ENCODE measurements at regions not wholly inside any gene's neighbourhood (a gene's known extent, or its start where the extent isn't known, plus 50 kb on each side); places are given as distances from the start of the nearest gene placed in this dataset.
A peak's percentile ranks its signal among the peaks of the same experiment; 100 is the strongest.

- H3K27me3 ChIP-seq (ENCODE audit: insufficient read depth, low read length) = no peaks in the 10 kb centered on the region
- no peaks in the 10 kb centered on the region for H3K23me2 ChIP-seq (ENCODE audit: insufficient read length, low read depth, low read length, poor library complexity, severe bottlenecking)
- H3K9me3 ChIP-seq (ENCODE audit: control insufficient read depth, low read depth, low read length) = peaks cover 26% of the 10 kb centered on the region
- no peak overlapping the region for H3K18ac ChIP-seq (ENCODE audit: insufficient read length, low read depth, low read length)
- Mint-ChIP-seq H3K27ac (peak overlapping the region in 1 of 3 experiments; percentile 79; a peak in 1 of 7 replicates), H3K36me3 (ENCODE audit: insufficient read depth in 1 of 3, low read depth in 3 of 3) (no peaks in the 10 kb centered on the region), H3K4me1 (peaks cover 27 to 28% of the 10 kb centered on the region in 2 experiments), H3K27me3 (ENCODE audit: low read depth) (peaks cover 4% of the 10 kb centered on the region), H3K4me3 (no peak overlapping the region), H3K9me3 (peaks cover 57 to 59% of the 10 kb centered on the region in 2 experiments)
- no CpG with 5 or more reads among the region's 2 CpGs for WGBS (ENCODE audit: extremely low coverage, insufficient read length, low lambda C conversion rate)
- no peak overlapping the region for H3K4ac ChIP-seq (ENCODE audit: low read depth, low read length)
- H3K79me1 ChIP-seq (ENCODE audit: insufficient read depth, low read depth, low read length, poor library complexity, severe bottlenecking) = no peaks in the 10 kb centered on the region
- peak; percentile 41 for DNase-seq
- no peak overlapping the region for H4K8ac ChIP-seq (replicated peaks; ENCODE audit: insufficient read length, low read depth, low read length)
- H3K79me2 ChIP-seq (ENCODE audit: insufficient read depth, low read length) = no peaks in the 10 kb centered on the region
- no peak overlapping the region for H2AK5ac ChIP-seq (ENCODE audit: insufficient read length, low read length)
- H4K91ac ChIP-seq (ENCODE audit: insufficient read length, low read depth, low read length) = no peak overlapping the region
- no peak overlapping the region for H4K5ac ChIP-seq (ENCODE audit: insufficient read length, low read depth, low read length)
- no peak overlapping the region for H3K9ac ChIP-seq (ENCODE audit: extremely low read depth, insufficient read length, low read length)
- no peak overlapping the region for H2BK12ac ChIP-seq (ENCODE audit: insufficient read length, low read depth, low read length)
- no peak overlapping the region for H2BK5ac ChIP-seq (ENCODE audit: insufficient read length, low read length)
- no peak overlapping the region for H3K4me2 ChIP-seq (ENCODE audit: insufficient read depth, insufficient read length, low read length)
- no peak overlapping the region for H3T11ph ChIP-seq (ENCODE audit: low read length)
- H3K14ac ChIP-seq (ENCODE audit: insufficient read depth, low read length) = no peak overlapping the region
- no peak overlapping the region for H2BK120ac ChIP-seq (ENCODE audit: low read depth, low read length, poor library complexity, severe bottlenecking)
- H3K23ac ChIP-seq (ENCODE audit: insufficient read length, low read depth, low read length) = no peak overlapping the region
- no peaks in the 10 kb centered on the region for H4K20me1 ChIP-seq (ENCODE audit: control insufficient read depth, insufficient read depth, insufficient read length)
- H2AFZ ChIP-seq (ENCODE audit: low read length) = no peak overlapping the region
- no peak overlapping the region for H3K56ac ChIP-seq (ENCODE audit: insufficient read length, low read depth, low read length)
- H3K4me1 ChIP-seq (ENCODE audit: insufficient read depth, low read length) = no peaks in the 10 kb centered on the region; the same call in 1 of the 2 replicates
- TF ChIP-seq CTCF (conservative IDR thresholded peaks at IDR 0.05) = no peak
- no peak overlapping the region for H2BK15ac ChIP-seq (ENCODE audit: low read depth, low read length)
- no peak overlapping the region for H3K27ac ChIP-seq (ENCODE audit: insufficient read length, low read depth, low read length)
- no peak overlapping the region for H2BK20ac ChIP-seq (ENCODE audit: low read depth, low read length, poor library complexity, severe bottlenecking)
Measured at GRCh38 chrX:148382983-148383382, 117.4 kb upstream of the AFF2 start.
